Choroid plexus epithelial cell (primary cell): ENCODE measurements at regions not wholly inside any gene's neighbourhood (a gene's known extent, or its start where the extent isn't known, plus 50 kb on each side); places are given as distances from the start of the nearest gene placed in this dataset.
"Not testable (repeated sequence)": the region's sequence is repeated elsewhere in the genome, so short reads cannot be mapped to it uniquely, and the experiment has no call there.

Experiments used
- DNase-seq: peaks from one replicate; pipeline ENCODE4 v3.0.0-alpha.2; 2010; ENCODE audit warnings: low read depth
- H3K4me3 ChIP-seq: 2 replicates; pipeline ENCODE4 v1.5.1; 2011; ENCODE audit warnings: low read depth, mild to moderate bottlenecking, control low read depth, low read length, moderate library complexity
- CTCF ChIP-seq: conservative IDR thresholded peaks from 2 replicates; pipeline ENCODE4 v1.5.1; 2011; ENCODE audit warnings: low read depth, mild to moderate bottlenecking, control low read depth, inconsistent platforms, low read length, moderate library complexity

GRCh38 chr2:209181984-209182383 is 241.9 kb upstream of the MAP2 start:
- TF ChIP-seq CTCF, result no peak
- no peak overlapping the region for H3K4me3 ChIP-seq
- no peak for DNase-seq

GRCh38 chr2:209186886-209187285 is 237.0 kb upstream of the MAP2 start:
- H3K4me3 ChIP-seq, DNase-seq: not testable (repeated sequence)

GRCh38 chr2:209189893-209190292 is 234.0 kb upstream of the MAP2 start:
- no peak for DNase-seq
- H3K4me3 ChIP-seq, result no peak overlapping the region
- TF ChIP-seq CTCF, result no peak

- H3K4me3 ChIP-seq, result no peak overlapping the region
- TF ChIP-seq CTCF, result no peak
- DNase-seq, result no peak
These were observed 232.7 kb upstream of the MAP2 start for GRCh38 chr2:209191139-209191538.

GRCh38 chr2:209194717-209195116 is 229.1 kb upstream of the MAP2 start:
- TF ChIP-seq CTCF, result no peak
- DNase-seq, result no peak
- no peak overlapping the region for H3K4me3 ChIP-seq

GRCh38 chr2:209208211-209208610 is 215.6 kb upstream of the MAP2 start:
- DNase-seq, result peak; percentile 3
- peak; percentile 40 for TF ChIP-seq CTCF
- no peak overlapping the region for H3K4me3 ChIP-seq

- no peak overlapping the region for H3K4me3 ChIP-seq
- no peak for DNase-seq
- TF ChIP-seq CTCF, result no peak
These were observed 213.9 kb upstream of the MAP2 start for GRCh38 chr2:209209943-209210342.

- DNase-seq, result no peak
- TF ChIP-seq CTCF, result no peak
- no peak overlapping the region for H3K4me3 ChIP-seq
These were observed 193.3 kb upstream of the MAP2 start for GRCh38 chr2:209230560-209230959.
